Amniotic stem cell (primary cell): ENCODE measurements at regions not wholly inside any gene's neighbourhood (a gene's known extent, or its start where the extent isn't known, plus 50 kb on each side); places are given as distances from the start of the nearest gene placed in this dataset.
"Not testable (repeated sequence)": the region's sequence is repeated elsewhere in the genome, so short reads cannot be mapped to it uniquely, and the experiment has no call there.

Experiments used
- DNase-seq: peaks from one replicate; lab custom pipeline; 2025; lab: John Stamatoyannopoulos, UW

DNA sequence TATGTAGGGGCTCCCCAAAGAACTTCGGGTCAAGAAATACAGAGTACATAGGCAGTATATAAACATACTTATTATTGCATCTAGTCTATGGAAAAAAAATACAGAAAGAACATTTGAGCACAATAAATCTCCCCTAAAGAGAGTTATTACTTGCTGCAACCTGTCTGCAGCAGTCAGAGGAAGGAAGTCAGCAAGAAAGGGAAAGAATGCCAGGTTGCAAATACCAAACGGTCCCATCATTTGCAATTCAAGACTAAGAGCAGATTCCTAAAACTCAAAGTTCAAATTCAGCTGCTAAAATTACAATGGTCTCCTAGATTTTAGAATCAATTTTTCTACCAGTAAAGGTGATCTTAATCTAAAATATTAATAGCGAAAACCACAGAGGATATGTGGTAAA, 236.2 kb upstream of the NUDT6 start:
- DNase-seq = no peak

DNA sequence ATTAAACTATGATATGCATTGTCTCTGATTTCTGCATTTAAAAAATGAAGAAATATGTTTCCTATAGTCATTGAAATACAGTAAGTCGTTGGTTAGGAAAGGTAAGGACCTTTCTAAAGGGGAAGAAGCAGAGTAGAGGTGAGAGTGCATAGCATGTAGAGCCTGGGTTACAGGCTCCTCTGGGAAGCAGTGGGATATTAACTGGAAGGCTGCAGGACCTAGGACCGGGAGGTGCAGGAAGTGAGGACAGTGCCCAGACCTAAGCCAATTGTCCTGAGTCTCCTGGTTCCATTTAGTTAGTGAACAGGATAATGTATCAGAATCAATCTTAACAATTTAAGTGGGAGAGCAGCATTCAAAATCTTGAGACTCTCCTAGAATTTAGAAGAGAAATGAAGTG, 237.1 kb upstream of the NUDT6 start:
- DNase-seq = no peak

DNA sequence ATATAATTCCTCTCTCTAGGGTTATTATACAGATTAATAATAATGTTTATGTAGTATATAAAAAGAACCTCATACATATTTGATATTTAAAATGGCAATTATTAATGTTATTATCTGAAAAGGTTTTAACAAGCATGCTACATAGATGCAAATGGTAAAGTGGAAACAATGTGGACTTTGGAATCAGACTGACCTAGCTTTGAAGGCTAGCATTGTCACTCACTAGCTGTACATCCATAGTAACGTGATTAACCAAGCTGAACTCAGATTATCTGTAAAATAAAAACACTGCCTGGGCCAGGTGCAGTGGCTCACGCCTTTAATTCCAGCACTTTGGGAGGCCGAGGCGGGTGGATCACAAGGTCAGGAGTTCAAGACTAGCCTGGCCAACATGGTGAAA, 233.7 kb upstream of the SPRY1 start:
- DNase-seq = no peak

DNA sequence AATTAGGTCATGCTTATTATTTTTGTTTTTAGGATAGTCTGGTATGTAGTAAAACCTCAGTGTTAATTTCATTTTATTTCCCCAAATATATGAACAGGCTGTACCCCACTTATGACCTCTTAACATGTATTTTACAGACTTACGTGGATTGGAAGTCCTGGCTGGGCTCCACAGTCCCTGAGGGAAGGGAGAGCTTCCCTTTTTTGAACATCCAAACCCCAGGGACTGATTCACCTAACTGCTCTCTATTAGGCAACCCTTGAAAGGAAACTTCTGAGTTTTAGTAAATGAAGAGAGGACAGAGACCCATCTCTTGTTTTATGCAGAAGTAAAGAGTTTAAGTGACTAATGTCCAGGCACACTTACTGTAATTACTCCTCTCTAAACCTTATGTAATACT, 233.1 kb upstream of the SPRY1 start:
- no peak for DNase-seq

DNA sequence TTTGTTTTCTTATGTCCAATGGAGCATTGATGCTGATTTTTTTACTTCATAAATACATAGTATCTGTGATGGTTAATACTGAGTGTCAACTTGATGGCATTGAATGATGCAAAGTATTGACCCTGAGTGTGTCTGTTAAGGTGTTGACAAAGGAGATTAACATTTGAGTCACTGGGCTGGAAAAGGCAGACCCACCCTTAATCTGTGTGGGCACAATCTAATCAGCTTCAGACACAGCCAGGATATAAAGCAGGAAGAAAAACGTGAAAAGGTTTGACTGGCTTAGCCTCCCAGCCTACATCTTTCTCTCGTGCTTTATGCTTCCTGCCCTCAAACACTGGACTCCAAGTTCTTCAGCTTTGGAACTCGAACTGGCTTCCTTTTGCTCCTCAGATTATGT, 230.6 kb upstream of the SPRY1 start:
- no peak for DNase-seq

DNA sequence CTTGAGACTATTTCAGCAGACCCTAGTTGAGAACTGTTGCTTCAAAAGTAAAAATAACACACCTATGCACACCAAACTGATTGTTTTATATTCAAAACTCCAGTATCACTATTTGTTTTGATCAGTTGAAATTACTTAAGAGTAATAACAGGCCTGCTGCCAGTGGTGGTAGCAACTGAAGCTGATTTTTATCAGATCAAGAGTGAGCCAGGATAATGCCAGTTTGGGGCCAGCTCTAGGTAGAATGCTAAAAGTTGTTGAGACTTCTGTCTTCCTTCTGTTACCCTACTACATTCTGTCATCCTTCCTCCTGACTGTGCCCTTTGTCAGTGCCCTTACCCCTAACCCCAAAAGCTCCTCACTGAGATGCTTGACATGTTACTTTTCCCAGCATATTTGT, 228.7 kb upstream of the SPRY1 start:
- no peak for DNase-seq

DNA sequence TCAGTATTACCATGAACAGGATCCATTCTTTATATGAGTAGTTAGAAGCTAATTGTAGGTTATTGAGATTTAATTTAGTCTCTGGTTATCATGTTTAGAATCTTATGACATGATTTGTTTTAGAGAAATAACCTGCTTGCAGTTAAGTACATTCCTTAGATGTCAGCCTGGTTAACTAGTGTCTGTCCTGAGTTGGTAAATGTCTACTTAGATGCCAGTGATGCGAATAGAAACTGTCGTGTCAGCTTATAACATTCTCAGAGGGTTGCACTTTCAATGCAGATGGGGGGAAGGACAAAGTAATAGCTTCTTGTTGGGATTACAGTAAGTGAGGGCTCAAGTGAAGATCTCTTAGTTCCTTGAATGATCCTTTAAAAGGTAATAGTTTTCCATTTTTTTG, 227.8 kb upstream of the SPRY1 start:
- no peak for DNase-seq

DNA sequence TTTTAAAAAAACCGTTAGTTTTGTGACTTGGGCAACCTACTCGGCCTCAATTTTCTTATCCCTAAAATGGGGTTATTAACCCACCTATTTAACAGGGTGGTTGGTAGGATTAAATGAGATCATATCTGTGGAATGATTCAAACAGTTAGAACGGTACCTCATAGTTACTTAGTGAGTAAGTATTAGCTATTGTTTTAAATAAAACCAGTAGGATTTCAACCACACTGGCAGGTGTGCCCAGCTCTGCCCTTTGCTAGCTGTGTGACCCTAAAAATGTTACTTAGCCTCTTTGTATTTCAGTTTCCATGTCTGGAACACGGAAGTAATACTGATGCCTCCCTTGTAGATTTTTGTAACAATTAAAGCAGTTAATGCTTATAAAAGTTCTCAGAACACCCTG, 225.8 kb upstream of the SPRY1 start:
- no peak for DNase-seq

DNA sequence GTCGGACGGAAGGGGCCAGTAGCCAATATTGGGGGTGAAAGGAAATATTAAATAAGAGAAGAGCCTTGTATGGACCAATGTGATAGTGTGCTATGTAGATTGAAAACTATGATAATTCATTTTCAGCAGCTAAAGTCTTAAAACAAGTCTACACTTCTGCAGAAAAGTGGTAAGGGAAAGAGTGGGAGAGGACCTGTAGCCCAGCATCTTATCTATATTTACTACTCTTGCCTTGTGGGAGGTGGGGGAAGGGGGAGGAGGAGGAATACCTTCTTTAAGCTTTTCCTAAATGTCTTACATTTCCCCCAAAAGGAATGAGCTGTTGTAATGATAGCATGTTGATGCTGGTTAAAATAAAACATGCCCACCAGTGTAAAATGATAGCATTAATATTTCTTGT, 220.0 kb upstream of the SPRY1 start:
- no peak for DNase-seq

DNA sequence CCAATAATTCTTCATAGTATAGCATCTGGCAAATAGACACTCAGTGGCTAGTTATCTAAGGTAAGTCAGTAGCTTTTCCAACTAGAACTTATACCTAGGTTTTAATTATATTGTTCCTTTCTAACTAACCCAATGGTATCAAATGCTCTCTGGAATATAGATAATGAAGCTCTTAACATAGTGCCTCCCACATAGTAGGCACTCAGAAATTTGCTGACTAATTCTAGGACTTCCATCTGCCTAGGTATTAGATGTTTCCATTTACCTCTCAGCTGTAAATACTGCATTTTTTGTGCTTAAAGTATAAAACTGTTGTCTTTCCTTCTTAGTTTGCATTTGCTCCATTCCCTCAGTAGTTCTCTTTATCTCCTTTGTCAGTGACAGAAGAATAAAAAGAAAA, 214.3 kb upstream of the SPRY1 start:
- DNase-seq = no peak

DNA sequence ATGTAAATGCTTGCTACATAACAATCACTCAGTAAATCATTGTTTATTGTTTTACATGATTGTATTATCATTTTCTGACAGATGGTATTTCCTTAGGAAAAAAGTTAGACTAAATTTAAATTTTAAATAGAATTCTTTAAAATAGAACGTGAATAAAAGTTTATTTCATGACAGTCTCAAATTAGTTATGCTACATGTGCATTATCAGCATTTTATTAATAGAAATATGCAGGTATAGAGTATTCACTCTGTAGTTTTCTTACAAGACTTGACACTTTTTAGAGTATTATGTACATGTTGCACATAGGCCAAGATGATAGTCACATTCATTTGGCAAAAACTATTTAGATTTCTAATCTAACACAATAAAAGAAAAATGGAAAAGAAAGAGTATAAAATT, 213.3 kb upstream of the SPRY1 start:
- no peak for DNase-seq

DNA sequence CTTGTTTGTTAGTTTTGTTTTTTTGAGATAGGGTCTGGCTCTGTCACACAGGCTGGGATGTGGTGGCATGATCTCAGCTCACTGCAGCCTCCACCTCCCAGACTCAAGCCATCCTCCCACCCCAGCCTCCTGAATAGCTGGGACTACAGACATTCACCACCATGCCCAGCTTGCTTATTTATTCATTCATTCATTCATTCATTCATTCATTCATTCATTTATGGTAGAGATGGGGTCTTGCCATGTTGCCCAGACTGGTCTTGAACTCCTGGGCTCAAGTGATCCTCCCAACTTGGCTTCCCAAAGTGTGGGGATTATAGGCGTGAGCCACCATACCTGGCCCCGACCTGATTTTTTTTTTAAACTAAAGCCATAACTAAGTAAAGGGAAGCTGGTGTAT, 212.8 kb upstream of the SPRY1 start:
- DNase-seq = not testable (repeated sequence)

DNA sequence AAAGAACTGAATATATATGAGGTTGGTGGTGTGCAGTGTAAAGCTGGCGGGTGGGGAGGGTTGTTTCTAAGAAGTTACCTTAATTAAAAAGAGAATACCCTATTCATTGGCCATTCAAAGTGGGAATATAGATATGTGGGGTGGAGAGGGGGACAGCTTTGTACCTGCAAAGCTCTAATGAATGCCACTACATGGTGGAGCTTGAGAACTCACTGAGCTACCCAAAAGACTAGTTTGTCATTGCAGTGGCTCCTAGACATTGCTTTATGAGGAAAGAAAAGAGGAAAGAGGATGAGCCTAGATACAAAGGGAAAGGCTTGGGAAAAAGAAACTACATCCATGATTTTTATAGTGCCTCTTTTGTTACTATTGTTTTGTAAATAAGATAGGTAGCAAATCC, 209.9 kb upstream of the SPRY1 start:
- no peak for DNase-seq

DNA sequence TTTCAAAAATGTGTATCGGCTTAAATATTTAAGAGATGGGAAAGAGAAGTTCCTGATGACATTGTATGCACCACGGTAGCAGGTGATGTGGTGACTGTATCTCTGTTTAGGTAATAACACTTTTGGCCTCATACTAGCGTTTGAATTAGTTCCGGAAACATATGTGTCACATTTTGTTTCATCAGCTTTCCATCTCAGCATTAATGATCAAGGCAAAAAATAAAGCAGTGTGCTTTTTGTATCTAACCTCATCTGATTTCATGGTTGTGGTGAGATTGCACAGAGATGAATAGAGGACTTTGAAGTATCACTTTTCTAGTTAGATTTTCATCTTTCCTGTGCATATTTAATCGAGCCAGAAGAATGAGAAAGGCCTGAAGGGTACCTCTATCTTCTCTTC, 206.4 kb upstream of the SPRY1 start:
- DNase-seq = no peak

DNA sequence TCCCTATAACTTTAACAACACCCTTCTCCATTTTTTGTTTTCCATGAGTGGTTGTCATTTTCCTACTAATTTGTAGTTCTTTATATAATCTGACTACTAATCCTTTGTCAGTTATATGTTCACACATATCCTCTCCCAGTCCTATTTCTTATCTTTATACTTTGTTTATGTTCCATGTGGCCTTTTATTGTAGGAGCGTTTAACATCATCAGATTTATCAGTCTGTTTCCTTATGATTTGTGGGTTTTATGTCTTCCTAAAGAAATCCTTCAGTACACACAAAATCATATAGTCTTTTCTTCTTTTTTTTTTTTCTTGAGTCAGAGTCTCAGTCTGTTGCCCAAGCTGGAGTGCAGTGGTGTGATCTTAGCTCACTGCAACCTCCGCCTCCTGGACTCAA, 204.9 kb upstream of the SPRY1 start:
- no peak for DNase-seq

DNA sequence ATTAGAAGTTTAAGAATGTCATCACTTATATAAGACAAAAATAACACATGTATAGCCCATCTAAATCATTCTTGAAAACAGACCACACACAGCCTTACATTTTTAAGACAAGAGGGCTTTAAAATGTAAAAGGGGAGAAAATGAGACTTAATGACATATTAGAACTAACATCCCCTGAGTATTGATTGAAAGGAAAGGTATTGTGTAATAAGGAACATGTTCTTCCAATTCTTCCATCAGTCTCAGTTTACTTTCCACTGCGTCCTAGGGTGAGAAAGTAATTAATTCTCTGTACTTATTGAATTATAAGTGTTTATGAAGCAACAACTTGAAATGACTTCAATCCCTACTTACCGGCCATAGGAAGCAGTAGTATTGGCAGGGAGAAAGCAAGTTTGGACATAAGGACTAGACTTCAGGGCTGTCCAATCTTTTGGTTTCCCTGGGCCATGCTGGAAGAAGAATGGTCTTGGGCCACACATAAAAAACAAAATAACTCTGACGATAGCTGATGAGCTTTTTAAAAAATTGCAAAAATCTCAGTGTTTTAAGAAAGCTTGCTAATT, 202.7 kb upstream of the SPRY1 start:
- no peak for DNase-seq

DNA sequence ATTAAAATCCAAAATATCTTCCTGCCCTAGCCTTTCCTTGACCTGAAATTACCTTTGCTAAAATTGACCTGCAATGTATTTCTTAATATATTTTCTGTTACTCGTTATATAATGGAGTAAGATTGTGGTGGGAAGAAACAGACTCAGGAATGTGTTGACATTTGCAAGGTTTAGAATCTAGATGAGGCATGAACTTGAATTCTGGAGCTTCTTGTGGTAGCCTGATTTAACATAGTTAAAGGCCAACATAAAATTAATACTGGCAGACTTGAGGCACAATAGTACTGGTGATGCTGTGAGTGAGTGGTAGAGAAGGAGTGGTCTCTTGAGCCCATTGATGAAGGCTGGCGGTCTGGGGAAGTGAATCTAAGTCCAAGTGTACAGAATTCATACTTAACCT, 197.9 kb upstream of the SPRY1 start:
- no peak for DNase-seq

DNA sequence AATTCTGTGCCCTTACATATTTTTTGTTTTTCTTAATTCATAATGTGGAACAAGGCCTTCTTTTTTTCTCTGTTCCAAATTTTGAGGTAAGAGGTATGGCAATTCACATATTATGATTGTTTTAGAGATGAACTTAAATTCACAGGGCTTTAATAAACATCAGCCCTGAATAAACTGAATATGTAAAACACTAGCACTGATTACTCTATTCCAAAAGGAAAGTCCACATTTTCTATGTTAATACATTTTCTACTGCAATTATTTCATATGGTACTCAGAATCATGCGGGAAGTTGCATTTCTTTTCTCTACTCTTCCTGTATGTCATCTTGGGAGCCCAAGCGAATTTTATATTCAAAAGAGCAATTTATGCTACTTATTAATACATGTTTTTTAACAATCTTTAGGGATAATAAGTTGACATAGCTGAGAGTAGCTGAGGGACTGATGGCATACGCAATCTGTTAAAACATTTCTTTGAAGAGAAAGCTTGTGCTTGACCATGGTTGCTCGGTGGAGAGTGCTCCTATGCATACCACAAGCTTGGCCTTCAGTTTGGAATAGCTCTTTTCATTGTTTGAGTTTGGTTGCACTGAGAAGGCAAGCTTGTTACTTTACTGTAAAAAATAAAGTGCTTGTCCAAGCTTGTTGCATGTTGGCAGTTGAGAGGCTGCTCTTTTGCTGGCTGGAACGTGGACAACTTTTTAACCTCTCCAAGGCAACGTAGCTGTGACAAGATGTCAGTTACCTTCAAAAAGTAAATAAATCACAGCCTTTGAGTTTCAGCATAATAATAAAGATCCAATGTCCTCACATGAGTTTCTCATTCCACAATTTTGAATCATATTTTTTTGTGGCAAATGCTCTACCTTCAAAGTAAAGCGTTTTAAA, 196.3 kb upstream of the SPRY1 start:
- DNase-seq = no peak

DNA sequence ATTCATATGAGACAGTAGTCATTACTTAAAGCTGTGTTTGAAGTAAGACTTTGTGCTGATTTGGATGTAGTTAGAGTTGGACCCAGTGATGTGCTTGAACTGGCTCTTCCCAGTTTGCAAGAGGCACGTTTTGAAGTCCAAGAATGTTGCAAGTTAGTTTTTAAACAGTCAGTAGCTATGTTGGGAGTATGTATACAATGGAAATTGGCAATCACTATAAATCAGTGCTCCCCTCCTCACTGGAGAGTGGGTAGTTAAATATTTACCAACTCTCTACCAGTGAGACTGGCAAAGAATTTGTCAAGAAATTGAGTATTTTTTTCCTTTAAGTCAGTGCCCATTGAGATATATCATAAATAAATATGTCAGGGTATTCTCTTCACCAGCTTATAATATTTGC, 191.9 kb upstream of the SPRY1 start:
- DNase-seq = no peak

DNA sequence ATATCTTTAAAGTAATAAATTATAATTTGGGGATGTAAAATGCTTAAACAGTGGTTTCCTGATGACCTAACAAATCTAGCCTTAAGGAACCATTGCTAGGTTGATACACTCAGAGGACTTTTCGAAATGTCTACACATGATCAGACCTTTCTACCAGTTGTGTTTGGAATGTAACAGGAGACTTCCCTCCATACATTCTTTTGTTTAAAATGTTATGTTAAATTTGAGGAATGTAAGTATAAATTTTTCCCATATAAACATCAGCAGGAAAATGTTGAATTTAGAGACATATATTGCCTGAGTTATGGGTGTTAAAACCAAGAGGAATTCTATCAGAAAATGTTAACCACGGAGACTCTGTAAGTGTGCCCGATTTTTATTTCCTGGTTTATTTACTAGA, 190.6 kb upstream of the SPRY1 start:
- no peak for DNase-seq

DNA sequence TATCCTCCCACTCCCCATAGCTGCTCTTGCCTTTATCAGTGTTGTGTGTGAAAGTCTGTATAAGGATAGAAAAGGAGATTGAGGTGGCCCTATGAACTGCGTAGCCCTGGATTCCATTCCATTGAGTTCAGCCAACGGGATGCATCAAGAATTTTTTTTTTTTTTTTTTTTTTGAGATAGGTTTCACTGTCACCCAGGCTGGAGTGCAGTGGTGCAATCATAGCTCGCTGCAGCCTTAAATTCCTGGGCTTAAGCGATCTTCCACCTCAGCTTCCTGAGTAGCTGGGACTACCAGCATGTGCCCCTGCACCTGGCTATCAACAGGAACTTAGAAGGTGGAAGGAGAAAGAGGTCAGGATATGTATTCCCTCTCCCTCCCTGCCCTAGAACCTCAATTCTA, 187.2 kb upstream of the SPRY1 start:
- no peak for DNase-seq

DNA sequence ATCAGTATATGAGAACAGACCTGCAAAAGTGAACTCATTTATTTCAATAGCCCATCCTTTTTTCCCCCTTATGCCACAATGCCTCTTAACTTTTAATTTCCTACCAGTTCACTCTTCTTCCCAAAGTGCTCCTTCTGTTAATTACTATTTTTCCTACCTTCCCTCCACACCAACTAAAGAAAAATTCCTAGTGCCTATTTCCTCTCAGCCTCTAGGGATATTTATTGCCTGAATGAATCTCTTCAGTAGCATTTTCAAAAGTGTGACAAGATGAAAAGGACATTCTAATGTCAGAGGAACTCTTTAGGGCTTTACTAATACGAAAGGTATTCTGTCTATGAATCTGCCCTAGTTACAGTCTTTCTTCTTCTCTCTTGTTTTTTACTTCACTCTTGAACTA, 181.1 kb upstream of the SPRY1 start:
- no peak for DNase-seq

DNA sequence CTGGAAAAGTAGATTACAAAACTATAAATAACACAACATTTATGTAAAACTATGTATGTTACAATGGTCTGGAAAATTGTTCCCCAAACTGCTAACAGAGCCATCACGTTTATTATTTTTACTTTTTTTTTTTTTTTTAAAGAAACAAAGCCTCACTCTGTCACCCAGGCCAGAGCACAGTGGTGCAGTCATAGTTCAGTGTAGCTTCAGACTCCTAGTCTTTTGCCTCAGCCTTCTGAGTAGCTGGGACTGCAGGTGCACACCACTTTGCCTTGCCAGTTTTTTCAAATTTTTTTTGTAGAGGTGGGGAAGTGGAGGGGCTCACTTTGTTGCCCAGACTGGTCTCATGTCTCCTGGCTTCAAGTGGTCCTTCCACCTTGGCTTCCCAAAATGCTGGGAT, 180.1 kb upstream of the SPRY1 start:
- no peak for DNase-seq

DNA sequence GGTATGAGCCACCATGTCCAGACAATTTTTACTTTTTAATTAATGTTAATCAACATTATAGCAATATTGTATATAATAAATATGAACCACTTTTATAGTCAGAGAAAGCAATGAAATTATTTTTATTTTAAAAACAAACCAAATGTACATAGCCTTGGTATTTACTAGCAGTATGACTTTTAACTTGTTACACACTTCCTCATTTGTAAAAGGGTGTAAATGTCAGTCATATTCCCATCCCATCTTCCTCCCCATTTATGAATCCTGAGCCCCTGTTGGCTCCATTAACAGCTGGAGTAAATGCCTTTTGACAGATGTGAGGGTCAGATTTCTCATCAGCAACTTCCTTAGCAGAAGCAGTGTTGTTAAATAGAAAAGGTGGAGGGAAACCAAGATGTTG, 179.6 kb upstream of the SPRY1 start:
- DNase-seq = no peak
